ENCODE measurements at regions not wholly inside any gene's neighbourhood (a gene's known extent, or its start where the extent isn't known, plus 50 kb on each side); places are given as distances from the start of the nearest gene placed in this dataset.
"Not testable (repeated sequence)": the region's sequence is repeated elsewhere in the genome, so short reads cannot be mapped to it uniquely, and the experiment has no call there.

DNA sequence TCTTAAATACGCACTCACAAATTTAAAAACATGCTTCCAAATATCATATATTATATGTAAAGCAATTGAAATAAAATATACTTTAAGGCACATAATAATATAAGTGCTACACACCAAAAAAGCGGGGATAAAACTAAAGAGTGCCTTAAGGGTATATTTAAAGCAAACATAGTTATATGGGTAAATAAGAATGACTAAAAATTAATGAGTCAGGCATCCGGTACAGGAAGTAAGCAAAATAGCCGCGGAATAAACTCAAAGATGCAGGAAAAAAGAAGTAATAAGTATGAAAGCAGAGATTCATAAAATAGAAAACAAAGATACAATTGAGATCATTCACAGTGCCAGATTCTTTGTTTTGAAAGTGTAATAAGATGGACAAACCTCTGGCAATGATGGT is 503.5 kb upstream of the SOX11 start:
- intact Hi-C loops (cut with micrococcal nuclease) = no loop called here
- no peaks in the 10 kb centered on the region for H3K27me3 ChIP-seq (ENCODE audit: low read depth)
- H3K4me3 ChIP-seq = no peak overlapping the region
- H3K4me1 ChIP-seq = no peaks in the 10 kb centered on the region
- peaks cover 10% of the 10 kb centered on the region for H3K9me3 ChIP-seq (replicated peaks)
- H3K27ac ChIP-seq (replicated peaks) = no peak overlapping the region
- TF ChIP-seq, protein P1, sequence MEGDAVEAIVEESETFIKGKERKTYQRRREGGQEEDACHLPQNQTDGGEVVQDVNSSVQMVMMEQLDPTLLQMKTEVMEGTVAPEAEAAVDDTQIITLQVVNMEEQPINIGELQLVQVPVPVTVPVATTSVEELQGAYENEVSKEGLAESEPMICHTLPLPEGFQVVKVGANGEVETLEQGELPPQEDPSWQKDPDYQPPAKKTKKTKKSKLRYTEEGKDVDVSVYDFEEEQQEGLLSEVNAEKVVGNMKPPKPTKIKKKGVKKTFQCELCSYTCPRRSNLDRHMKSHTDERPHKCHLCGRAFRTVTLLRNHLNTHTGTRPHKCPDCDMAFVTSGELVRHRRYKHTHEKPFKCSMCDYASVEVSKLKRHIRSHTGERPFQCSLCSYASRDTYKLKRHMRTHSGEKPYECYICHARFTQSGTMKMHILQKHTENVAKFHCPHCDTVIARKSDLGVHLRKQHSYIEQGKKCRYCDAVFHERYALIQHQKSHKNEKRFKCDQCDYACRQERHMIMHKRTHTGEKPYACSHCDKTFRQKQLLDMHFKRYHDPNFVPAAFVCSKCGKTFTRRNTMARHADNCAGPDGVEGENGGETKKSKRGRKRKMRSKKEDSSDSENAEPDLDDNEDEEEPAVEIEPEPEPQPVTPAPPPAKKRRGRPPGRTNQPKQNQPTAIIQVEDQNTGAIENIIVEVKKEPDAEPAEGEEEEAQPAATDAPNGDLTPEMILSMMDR (IDR thresholded peaks at IDR 0.05; ENCODE audit: borderline replicate concordance) = no peak
- H3K36me3 ChIP-seq = no peaks in the 10 kb centered on the region
- no peak for DNase-seq

DNA sequence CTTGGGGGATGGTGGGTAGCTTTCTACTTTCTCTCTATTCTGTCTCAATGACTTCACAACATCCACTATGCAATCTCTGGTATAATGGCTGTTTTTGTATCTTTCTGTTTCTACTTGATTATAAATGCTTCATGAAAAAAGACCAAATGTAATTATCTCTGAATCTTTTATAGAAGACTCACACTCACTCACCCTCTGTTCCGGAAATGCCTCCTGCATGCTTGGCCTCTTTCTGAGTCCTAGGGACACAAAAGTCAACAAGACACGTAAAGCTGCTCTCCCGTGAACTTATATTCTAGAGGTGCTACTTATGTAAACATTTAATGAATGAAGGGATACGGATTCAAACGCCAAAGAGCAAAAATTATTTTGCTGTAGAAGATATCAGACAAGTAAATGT is 502.2 kb upstream of the SOX11 start:
- intact Hi-C loops (cut with micrococcal nuclease) = no loop called here
- no peak overlapping the region for H3K4me3 ChIP-seq

DNA sequence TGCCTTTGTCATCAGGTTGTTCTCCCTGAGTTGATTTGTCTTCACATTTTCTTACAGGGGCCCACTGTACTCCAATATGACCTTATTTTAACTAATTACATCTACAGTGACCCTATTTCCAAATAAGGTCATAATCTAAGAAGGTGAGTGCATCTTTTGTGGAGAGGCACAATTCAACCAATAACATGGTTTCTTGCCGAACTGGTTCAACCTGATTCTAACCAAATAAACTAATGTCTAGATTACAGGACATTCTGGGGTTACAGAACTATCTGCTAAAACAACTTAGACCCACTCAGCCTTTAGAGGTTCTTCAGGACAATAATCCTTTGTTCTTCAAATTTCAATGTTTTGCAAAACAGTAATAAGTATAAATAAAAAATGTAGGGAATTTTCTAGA is 496.5 kb upstream of the SOX11 start:
- no peaks in the 10 kb centered on the region for H3K36me3 ChIP-seq
- H3K4me3 ChIP-seq = no peak overlapping the region
- no peak overlapping the region for H3K27ac ChIP-seq (replicated peaks)
- no peaks in the 10 kb centered on the region for H3K27me3 ChIP-seq (ENCODE audit: low read depth)
- intact Hi-C loops (cut with micrococcal nuclease) = no loop called here
- peaks cover 10% of the 10 kb centered on the region for H3K9me3 ChIP-seq (replicated peaks)
- no peak for DNase-seq
- TF ChIP-seq, protein P1 (IDR thresholded peaks at IDR 0.05; ENCODE audit: borderline replicate concordance) = no peak
- no peaks in the 10 kb centered on the region for H3K4me1 ChIP-seq

More for the DNA sequence above, 502.2 kb upstream of the SOX11 start:
- DNase-seq = no peak
- Histone ChIP-seq H3K4me1 (no peaks in the 10 kb centered on the region), H3K27me3 (ENCODE audit: low read depth) (no peaks in the 10 kb centered on the region), H3K27ac (replicated peaks) (no peak overlapping the region), H3K36me3 (no peaks in the 10 kb centered on the region), H3K9me3 (replicated peaks) (peaks cover 14% of the 10 kb centered on the region)
- TF ChIP-seq, protein P1 (IDR thresholded peaks at IDR 0.05; ENCODE audit: borderline replicate concordance) = no peak

DNA sequence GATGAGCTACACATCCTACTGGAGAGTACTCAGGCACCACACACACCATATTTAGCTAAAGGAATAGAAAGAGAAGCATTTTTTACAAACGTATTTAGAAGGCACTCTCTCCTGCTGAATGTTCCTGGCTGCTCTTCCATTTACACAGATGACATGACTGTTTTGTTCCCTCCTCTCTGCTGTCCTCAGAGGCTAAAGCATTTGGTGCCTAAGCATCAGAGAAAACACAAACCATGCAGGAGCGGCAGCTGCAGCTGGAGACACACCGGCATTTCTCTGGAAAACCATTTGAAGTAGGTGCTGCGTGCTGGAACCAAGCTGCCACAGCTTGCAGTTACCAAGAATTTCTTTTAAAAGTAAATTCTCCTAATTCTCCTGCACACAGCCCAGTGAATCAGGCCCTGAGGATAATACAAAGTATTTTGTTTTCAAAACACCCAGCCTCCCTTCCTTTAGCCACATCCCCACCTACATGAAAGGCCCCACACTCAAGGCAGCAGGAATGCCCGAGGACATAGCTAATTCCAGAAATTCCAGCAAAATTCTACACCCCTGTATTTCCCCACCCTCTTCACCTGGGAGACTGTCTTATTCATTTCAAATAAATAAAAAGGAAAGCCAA is 488.9 kb upstream of the SOX11 start:
- H3K4me3 ChIP-seq = no peak overlapping the region
- no peaks in the 10 kb centered on the region for H3K36me3 ChIP-seq
- TF ChIP-seq, protein P1 (IDR thresholded peaks at IDR 0.05; ENCODE audit: borderline replicate concordance) = no peak
- no peak for DNase-seq
- intact Hi-C loops (cut with micrococcal nuclease) = no loop called here
- no peaks in the 10 kb centered on the region for H3K9me3 ChIP-seq (replicated peaks)
- H3K27ac ChIP-seq (replicated peaks) = no peak overlapping the region
- no peaks in the 10 kb centered on the region for H3K4me1 ChIP-seq
- no peaks in the 10 kb centered on the region for H3K27me3 ChIP-seq (ENCODE audit: low read depth)

DNA sequence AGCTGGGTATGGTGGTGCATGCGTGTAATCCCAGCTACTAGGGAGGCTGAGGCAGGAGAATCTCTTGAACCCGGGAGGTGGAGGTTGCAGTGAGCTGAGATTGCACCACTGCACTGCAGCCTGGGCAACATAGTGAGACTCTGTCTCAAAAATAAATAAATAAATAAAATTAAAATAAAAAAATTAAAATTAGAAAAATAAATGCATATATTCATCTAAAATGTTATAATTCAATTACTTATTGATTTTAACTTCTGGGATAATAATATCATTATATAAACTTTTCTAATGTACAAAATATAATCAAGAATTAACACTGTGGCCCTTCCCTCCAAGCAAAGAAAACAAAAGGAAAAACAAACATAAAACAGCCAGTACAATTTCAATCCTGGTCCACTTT is 485.4 kb upstream of the SOX11 start:
- H3K4me3 ChIP-seq; intact Hi-C loops (cut with micrococcal nuclease): not testable (repeated sequence)

DNA sequence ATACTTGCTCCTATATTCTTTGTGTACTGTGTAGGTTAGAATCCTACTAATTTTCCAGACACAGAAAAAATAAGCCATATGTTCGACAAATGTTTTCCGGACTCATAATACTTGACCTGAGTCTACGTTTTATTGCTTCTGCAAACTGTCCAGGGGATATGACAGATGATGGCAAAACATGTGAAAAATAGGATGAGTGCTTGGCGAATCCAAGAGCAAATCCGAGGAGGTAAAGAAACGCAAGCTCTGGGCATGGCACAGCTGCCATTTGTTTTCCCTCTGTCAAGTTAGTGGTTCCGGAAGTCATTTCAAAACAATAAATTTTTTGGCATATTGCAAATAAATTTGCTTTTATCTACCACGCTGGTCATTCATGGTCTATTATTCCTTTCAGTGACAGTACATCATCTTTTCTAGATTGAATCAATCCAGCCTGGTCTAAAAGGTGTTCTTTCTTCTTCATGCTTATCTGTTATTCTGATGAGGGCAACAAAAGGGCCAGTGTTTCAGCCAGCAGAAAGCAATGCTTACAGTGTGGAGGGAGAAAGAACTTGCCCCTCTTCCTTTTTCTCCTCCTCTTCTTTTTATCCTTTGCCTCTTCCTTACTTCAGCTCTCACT is 476.1 kb upstream of the SOX11 start:
- TF ChIP-seq, protein P1 (IDR thresholded peaks at IDR 0.05; ENCODE audit: borderline replicate concordance) = no peak
- Histone ChIP-seq H3K4me3 (no peak overlapping the region), H3K9me3 (replicated peaks) (peaks cover 7% of the 10 kb centered on the region), H3K27ac (replicated peaks) (no peak overlapping the region), H3K36me3 (no peaks in the 10 kb centered on the region), H3K4me1 (no peaks in the 10 kb centered on the region), H3K27me3 (ENCODE audit: low read depth) (no peaks in the 10 kb centered on the region)
- intact Hi-C loops (cut with micrococcal nuclease) = no loop called here
- DNase-seq = no peak

More for the DNA sequence above, 485.4 kb upstream of the SOX11 start:
- not testable (repeated sequence) for H3K9me3 ChIP-seq (replicated peaks); H3K27ac ChIP-seq (replicated peaks); H3K36me3 ChIP-seq; H3K27me3 ChIP-seq (ENCODE audit: low read depth); H3K4me1 ChIP-seq; DNase-seq

All from left ventricle myocardium inferior (tissue), 1 donor.